SKM-1 (cell line): ENCODE measurements at regions not wholly inside any gene's neighbourhood (a gene's known extent, or its start where the extent isn't known, plus 50 kb on each side); places are given as distances from the start of the nearest gene placed in this dataset.

Source experiments
- DNase-seq: peaks from one replicate; lab custom pipeline; 2025; ENCODE audit not compliant: unreplicated experiment; lab: John Stamatoyannopoulos, UW

DNA sequence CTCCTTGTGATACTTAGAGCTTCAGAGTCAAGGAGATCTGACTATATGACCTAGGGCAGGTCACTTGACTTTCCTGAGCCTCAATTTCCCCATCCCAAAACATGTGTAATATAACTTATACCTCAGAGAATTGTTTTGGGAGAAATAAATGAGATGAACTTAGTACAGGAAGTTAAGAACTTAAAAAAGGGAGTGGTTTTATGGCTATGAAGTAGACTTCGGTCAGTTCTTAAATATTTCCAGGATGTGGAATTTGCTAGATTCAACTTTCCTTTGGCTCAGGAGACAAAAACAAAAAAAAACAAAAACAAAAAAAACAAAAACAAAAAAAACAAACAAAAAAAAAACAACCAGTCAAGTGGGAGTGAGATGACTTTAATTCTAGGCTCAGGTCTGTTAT lies 116.7 kb downstream of the EDEM1 start:
- DNase-seq, result no peak

DNA sequence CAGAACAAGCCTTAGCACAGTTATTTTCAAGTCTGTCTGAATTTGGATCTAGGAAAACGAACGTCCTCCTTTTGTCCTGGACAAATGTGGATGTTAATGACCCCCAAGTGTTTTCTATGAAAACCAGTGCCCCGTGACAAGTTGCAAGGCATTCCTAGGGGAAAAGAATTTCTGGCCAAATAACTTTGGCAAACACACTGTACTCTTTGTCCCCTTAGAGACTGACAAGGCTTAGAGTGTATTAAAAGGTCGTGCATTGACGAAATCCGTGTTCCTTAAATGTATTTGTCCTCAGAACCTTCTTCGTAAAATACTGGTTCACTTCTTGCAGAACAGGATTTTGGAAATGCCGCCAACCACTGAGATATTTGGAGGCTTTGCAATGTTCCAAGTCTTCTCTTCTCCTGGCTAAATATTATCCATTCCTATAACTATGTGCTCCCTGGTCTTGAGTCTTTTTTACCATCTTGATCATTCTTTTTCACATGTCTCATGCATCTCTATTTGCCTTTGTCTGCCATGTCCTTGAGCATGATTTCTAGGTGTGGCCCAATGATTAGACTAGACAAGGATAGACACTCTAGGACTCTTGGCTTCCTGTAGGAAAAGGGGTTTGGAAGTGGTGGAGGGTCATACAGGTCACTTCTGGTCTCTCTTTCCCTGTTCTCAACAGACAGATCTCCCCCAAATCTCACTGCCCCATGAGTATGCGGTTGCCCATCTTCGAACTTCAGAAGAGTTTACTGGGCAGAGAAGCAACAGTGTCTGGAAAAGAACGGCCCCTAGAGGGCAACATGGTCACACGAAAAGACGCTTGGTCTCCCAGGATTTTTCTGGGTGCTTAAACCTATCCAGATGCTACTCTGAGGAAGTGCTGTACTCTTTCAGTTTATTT lies 117.5 kb downstream of the EDEM1 start:
- peak; percentile 37 for DNase-seq

DNA sequence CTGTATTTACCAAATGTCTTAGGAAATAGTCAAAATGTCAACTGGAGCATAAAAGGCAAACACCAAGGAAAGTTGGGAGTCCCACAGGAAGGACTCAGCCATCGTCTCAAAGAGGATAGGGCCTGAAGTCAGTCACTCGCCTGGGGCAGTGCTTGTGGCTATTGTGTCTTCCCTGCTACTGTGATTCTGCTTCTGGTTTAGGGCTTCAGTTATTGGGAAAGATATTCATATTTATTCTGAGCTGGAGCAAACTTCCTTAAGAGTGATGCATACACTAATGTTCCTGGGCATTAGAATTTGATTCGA lies 118.1 kb downstream of the EDEM1 start:
- no peak for DNase-seq

DNA sequence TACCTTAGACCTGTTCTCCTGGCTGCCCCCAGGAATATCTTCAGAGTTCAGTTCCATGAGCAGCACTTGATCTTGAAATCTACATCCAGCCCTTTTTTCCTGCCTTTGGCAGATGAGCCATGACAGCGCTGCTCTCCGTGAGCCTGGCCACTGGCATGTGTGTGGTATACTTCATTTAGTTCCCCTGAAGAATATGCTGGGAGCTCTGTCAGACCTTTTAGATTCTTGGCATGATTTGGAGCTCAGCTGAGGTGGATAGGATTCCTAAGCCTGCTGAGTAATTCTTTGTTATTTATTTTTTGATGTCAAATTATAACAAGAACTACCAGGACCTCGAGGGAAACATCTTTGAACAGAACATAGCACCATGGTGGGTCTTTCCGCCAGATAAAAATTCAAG lies 121.7 kb downstream of the EDEM1 start:
- no peak for DNase-seq

DNA sequence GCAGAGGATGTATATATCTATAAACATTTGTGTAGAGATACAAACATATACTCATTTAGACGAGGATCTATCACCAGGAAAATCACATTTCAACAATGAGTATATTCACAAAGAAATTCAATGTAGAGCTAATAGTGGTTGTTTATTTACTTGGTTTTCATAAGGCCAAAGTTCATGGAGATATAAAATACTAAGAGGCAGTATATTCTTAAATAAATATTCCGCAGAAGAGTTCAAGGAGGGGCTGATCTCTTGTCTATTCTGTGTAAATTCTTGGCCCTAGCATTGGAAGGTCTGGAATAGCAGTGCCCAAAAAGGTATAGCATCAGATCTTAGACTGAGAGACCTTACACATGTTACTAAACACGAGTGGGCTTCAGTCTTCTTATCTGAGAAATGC lies 122.1 kb downstream of the EDEM1 start:
- no peak for DNase-seq

DNA sequence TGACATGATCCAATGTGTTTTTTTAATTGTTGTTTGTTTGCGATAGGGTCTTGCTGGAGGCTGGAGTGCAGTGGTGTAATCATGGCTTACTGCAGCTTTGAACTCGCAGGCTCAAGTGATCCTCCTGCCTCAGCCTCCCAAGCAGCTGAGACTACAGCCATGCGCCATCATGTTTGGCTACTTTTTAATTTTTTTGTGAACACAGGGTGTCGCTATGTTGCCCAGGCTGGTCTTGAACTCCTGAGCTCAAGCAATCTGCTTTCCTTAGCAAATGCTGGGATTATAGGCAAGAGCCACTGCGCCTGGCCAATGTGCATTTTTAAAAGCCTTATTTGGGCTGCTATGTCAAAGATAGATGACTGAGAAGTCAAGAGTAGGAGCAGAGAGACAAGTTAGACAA lies 123.0 kb downstream of the EDEM1 start:
- no peak for DNase-seq

DNA sequence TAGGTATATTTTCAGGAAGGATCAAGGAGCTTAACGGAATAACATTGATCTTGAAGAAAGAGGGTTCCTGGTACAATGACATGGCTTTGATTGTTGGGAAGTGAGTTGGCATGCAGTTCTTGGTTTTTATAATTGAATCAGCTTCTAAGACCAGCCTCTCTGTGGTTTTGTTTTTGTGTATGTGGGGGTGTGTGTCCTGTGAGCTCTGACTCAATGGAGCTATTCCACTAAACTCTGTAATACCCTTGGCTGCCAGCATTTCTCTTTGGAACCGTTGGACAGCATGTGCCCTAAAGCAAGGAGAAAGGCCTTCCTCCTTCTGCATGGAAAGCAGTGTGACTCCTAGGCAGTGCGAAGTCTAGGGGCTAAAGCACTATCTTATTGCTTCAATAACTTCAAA lies 124.8 kb downstream of the EDEM1 start:
- DNase-seq, result no peak

DNA sequence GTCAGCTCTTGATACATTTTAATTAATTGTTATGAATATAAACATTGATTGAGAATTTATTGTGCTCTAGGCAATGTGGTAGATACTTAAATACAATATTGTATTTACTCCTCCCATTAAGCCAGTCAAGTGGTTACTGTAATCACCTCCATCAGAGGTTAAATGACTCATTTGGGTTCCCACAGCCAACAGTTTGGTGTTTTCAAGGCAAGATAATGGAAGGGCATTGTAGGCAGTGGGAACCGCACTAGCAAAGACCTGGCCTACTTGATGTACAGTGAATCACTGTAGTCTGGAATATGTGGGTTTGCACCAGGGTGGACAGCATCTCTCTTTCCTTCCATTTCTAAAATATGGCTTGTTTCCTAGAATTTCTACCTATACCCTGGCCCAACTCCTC lies 127.4 kb downstream of the EDEM1 start:
- DNase-seq, result no peak

DNA sequence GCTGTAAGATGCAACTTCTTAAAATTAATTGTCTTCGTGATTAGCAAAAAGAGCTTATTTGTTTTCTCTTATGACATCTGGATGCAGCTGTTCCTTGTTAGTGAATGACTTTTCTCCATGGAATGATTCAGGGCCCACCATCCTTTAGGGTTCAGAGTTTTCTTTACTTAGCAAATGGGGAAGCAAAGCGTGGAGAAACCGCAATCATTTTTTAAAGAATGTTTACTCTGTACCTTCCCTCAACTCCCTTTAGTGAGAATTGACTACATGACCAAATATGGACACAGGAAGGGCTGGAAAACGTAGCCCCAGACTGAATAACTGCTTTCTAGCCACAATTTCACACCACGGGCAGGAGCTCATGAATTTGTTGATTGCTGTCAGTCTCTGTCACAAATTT lies 130.1 kb downstream of the EDEM1 start:
- no peak for DNase-seq

DNA sequence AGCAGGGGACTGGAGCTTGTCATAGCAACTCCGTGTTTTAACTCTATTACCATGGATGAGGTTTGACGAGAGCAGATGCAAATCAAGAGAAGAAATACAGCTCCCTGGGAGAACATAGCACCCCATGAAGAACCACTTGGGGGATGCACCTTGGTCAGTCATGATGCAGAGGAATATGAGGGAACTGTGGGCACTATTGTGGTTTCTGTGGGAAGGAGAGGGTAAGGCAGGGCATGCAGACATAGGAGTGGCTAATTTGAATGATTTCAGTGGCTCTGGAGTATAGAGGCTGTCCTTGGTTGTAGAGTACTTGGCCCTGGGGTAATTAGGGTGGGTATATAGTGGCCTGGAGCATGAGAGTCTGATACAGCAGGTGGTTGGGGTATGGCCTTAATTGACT lies 131.9 kb downstream of the EDEM1 start:
- no peak for DNase-seq

DNA sequence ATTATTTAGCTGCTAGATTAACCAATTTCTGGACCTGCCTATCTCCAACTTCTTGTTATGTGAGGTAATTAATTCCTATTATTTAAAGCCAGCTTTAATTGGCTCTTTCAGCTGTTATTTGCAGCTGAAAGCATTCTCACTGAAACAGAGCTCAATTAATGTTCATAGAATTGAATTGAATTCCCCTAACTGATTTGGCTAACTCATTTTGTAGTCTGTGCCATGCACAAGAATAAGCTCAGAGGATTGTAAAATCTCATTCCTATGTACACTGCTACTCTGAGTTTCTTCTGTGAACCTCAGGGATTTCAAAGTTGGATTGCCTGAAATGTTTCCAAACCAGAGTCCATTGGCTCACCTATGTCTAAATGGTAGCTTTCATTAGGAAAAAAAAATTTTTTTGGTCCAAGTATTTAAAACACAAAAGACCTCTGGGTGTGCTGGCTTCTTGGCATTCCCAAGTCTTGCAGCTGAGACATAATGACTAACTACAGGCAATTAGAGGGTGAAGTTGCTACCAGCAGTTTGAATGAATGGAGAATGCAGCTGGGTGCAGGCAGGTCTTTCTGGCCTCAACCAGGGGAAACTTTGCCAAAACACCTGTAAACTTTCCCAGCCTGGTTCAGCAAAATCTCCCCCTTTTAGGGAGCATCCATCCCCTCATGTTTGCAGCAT lies 134.3 kb downstream of the EDEM1 start:
- no peak for DNase-seq

DNA sequence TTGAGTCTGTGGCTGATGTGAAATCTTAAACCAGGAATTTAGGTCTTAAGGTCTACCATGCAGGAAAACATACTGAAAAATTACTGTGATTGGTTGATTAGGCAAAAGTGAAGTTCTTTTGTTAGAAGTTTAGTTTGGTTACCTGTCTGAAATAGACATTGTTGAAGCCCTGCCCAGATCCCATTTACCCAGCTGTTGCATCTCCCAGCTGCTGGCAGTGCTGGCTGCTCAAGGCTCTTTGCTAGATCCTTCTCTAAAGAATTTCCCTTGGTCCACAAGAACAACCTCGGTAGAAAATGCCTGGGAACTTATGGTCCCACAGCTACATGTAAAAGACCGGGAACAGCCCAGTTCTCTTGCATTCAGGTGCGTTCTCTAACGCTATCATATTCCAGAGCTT lies 137.3 kb downstream of the EDEM1 start:
- no peak for DNase-seq

DNA sequence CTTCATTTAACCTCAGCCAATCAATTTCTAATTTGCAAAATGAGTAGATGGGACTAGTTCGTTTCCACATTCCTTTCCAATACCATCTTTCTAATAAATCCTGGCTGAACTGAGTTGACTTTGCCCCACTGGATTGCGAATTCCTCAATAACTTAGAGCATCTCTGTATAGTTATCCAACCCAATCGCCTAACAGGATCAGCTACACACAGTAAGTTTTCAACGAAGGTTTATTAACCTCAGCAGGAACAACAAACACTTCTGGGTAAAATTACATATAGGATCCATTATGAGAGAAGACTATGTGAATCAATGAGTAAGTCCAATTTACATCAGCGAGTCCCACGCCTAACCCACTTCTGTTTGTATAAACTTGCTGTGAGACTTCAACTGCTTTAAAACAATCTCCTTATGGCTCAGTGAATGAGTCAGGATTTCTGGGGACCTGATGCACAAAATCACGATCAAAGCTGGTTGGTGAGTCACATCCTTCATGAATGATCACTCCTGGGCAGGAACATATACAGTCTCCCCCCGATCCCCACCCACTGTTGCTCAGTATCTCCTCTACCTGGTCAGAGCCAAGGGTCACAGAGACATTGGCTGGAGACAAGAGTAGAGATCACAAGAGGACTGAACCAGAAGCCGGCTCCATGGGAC lies 142.8 kb downstream of the EDEM1 start:
- no peak for DNase-seq

DNA sequence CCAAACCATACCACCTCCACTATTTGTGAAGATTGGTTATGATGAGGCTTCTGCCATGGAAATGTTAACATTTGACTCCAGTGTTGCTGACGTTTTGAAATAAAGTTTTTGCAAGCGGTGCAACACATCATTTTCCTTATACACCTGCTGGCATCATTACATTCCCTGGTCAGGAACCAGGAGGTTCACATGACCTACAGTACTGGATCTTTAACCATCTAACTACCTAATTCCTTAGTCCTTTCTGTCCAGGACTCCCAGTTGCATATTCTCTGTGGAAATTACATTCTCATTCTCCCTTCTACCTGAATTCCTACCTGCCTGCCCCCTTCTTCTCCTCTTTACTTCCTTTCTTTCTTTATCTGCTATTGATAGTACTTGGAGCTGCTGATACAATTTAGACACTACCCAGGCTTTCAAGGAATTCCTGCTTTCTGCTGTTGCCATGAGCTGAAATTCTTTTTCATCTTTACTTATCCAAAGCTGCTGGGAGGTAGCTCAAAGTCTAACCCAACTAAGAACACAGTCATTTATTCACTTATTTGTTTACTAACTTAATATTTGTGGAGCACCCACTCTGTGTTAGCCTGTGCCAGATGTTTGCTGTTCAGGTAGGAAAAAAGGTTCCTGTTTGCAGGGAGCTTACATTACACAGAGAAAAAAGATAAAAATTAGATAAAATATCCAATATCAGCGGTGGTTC lies 144.2 kb downstream of the EDEM1 start:
- no peak for DNase-seq

DNA sequence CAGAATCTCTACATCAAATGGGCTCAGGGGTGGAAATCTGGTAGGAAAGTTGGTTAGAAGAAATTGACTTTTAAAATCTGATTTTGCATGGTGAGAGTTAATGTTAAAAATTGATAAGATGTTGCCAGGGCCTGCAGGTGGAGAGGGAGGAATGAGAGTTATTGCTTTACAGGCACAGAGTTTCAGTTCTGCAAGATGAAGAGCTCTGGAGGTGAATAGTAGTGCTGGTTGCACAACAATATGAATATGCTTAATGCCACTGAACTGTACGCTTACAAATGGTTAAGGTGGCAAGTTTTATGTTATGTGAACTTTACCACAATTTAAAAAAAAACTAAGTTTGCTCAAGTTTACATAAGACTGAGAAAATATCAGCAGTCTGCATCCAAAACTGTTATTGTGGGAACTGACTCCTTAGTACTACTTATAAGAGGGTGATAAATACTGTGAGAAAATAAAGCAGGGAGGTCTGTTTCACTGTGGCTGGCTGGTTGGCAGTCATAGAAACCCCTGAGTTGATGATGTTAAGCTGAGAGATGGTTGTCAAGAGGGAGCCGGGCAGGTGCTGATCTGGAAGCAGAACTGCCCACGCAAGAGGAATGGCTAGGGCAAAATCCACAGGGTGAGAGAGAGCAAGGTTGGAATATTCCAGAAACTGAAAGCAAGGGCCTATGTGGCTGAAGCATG lies 144.9 kb downstream of the EDEM1 start:
- DNase-seq, result no peak

DNA sequence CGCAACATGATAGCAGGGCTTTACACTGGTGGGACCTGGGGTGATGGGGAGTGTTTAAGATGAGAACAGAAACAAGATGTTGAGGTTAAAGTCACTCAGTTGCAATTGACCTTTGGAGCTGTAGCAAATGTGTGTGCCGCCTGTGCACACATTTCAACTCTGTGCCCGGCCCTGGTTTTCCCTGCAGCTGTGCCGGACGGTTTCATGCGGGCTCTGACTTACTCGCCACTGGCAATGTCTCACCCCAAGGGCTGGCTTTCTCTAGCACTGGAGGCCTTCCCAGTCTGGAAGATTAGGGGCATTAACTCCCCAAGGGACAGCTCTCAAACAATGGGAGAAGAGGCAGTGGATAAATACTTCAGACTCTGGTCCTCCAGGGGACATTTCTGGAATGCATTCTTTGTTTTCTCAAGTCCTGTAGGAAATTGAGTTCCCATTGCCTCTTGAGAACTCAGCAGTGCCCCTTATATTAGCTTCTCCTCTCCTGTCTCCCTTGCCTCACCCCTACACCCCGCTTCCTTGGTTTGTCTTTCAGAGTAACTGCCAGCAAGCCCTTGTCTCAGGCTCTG lies 152.5 kb downstream of the EDEM1 start:
- DNase-seq, result no peak

DNA sequence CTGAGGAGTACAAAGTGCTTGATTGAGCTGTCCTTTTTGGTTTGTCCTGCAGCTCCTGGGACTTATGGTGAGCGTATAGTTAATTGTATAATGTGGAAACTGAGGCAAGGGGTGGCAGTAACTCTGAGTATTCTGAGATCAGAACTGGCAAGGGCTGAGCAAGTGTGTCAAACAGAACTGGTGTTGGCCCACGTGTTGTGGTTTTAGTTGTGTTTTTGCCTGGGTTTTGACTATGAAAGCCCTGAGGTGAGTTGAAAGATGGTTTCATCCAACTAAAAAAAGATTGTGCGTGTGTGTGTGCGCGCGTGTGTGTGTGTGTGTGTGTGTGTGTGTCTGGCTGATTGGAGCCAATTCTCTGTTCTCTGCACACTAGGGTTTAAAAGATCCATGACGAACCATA lies 154.1 kb downstream of the EDEM1 start:
- DNase-seq, result no peak

DNA sequence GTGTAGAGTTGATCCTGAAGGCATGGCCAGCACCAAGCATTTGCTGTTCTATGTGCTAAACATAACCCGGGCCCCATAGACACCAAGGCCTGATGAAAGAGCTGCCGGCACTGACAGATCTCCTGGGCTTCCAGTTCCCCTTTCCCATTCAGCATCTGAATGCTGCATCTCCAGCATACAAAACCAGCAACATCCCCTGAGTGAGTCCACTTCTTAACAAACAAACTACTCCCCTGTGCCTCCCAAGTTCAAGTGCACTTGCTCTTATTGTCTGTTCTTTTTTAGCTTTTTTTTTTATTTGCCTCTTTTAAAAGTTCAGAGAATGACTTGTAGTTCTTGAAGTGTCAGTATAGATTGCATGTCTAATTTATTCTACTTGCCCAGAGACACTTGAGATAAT lies 156.0 kb downstream of the EDEM1 start:
- no peak for DNase-seq

DNA sequence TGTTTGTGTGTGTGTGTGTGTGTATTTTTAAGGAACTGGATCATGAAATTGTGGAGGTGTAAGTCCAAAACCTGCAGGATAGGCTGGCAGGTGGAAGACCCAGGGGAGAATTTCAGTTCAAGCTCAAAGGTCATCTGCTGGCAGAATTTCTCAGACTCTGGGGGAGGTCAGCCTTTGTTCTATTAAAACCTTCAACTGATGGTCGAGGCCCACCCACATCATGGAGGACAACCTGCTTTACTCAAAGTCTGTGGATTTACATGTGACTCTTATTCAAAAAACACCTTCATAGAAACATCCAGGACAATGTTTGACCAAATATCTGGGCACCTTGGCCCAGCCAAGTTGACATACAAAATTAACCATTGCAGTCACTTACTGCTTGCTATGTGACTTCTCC lies 157.2 kb downstream of the EDEM1 start:
- DNase-seq, result no peak

DNA sequence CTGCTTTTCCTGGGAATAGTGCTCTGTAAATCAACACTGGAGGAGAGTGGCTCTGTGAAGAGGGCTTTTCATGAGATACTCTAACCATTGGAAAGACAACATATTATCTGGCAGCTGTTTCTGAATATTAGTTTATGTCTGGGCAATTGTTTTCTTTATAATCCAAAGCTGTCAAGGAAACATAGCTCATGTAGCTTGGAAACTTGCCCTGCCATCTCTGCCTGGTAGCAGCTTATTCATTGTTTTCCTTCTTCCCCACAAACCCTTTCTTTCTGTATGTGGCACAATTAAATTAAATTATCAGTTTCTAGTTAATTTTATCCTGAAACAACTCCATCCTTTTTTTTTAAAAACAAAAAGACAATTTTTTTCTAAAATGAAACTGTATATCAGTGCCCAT lies 160.0 kb downstream of the EDEM1 start:
- DNase-seq, result no peak
